NCI-H2227 (cell line): ENCODE measurements at regions not wholly inside any gene's neighbourhood (a gene's known extent, or its start where the extent isn't known, plus 50 kb on each side); places are given as distances from the start of the nearest gene placed in this dataset.

ENCODE experiments used
- DNase-seq: peaks from one replicate; lab custom pipeline; 2025; ENCODE audit not compliant: unreplicated experiment; lab: John Stamatoyannopoulos, UW

DNA sequence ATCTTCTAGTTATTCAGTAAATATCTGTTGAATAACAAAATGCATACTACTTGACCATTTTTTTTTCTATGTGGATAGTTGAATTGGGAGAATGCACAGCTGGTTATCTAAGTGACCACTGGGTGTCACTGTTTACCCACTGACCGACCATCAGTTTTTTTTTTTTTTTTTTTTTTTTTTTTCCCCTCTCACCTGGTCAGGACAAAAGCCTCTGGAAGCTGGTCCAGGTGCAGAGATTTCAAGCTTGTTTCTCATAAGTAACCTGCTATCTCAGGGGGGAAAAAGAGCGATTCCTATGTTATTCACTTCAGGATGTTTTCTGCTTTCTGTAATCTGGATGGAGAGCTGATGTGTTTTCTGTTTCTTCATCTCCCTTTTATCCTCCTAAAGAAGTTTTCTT, 256.0 kb downstream of the DCDC2C start:
- peak; percentile 78 for DNase-seq

DNA sequence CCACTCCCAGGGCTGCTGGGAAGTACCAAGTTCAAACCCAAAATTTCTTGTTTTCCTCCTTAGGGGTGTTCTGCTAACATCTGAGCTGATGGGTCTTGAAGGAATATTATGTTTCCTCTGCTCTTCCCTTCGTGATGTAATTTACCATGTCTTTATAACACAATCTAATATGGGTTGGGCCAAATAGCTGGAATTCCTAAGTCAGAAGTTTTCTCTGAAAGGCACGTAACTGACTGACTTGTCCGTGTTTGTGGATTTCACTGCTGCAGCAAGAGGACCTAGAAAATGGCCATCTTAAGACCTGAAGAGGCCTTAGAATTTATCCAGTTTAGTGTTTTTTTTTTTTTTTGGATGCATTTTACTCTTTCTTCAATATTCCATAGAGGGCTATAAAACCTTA, 256.7 kb downstream of the DCDC2C start:
- DNase-seq, result no peak

DNA sequence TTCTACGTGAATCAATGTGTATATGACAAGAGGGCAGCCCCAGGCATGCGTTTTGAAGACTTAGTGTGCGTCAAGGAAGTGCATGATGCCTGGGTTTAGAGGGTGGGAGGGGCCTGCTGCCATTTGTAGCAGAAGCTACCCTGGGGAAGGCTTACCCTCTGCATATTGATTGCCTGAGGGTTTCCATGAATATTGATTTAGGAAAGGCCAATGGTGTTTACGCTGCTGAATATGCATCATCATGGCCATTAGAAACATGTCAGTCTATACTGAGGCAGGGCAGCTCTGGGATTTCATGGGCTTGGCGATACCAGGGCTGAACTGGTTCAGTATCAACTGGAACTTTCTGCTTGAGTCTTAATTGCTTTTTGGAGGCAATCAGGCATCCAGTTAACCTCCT, 259.3 kb downstream of the DCDC2C start:
- DNase-seq, result no peak

DNA sequence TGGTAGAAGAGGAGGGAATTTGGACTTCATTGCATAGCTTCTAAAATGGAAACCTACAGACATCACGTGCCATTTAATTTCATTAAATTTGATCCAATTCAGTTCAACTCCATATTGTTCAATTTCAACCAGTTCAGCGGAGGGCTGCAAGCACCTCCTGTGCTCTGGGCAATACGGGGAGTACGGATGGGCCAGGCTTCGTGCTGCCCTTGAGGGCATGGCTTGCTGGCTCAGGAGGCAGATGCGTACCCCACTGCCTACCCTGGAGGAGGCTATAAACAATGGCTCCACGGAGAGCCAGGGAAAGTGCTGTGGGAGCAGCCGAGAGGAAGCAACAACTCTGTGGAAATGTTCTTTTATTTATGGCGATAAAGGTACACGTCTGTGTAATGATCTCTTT, 261.8 kb downstream of the DCDC2C start:
- DNase-seq, result no peak

DNA sequence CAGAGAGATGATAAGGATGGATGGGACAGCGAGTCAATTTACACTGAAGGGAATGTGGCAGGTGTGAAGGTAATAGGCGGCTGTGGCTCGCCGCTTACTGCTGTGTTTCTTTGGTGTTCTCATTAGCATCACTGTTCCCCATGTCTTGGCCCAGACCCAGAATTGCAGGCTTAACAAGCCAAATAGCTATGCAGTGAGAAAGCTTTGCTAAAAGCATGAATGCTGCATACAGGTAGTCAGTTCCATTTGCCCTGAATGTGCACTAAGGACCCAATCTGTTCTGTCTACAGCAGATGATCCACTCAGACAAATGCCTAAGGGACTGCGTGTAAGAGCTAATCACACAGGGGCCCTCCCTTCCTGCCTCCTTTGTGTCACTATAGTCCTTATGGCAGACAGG, 262.6 kb downstream of the DCDC2C start:
- DNase-seq, result no peak

DNA sequence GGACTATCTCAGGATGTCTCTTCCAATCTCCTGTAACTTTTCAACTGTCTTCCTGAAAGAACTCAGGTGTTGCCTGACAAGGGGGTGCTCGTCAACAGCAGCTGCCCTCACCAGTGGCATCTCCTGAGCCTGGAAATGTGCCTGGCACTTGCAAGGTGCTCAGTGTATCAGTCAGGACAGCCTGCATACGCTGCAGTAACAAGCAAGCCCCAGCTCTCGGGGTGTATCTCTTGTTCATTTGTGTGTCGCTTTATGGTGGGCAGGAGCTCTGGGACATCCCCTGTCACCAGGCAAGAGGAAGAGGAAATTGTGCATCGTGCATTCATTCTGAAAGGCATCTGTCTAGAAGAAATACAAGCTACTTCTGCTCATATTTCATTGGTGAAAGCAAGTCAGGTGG, 263.1 kb downstream of the DCDC2C start:
- DNase-seq, result no peak

DNA sequence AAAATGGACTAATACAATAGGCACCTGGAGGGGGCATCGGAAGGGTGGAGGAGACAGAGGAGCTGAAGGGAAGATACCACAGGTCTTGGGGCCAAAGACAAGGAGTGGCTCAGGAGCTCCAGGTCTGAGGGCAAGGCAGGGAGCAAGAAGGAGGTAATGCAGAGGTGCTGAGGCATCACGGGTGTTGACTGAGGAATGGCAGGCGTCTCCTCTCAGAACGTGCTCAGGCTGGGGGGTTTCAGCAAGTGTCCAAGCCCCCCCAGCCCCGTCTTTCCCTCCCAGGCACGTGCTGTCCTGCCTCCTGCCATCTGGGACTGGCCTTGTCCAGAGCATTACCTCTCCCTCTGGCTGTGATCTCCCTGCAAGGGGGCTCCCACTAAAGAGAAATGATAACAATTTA, 265.4 kb downstream of the DCDC2C start:
- DNase-seq, result no peak

DNA sequence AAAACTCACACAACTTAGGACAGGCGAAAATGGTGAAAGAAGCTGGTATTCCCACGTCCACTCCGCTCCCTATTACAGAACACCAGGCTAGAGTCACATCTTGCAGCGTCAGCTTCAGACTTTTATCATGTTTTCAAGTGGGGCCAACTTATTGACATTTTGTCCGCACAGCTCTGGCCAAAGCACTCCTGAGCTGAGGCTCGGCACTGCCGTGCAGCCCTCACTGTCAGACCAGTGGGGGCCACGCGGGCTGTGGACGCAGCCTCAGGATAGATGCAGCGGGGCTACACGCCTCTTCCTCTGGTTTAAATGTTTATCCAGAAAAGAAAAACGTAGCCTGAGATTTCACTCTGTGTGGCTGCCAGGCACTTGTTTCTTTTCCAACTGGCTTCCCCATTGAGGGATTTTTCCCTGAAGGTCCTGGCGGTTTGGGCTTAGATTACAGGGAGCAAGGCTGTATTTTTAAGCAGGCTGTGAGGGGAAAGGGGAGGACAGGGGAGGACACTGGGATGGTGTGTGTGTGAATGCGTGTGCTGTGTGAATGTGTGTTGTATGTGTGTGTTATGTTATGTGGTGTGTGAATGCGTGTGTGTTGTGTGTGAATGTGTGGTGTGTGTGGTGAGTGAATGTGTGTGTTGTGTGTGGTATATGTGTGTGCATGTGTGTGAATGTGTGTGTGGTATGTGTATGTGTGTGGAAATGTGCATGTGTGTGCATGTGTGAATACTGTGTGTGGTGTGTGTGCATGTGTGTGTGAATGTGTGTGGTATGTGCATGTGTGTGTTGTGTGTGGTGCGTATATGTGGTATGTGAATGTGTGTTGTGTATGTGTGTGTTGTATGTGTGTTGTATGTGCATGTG, 267.6 kb downstream of the DCDC2C start:
- DNase-seq, result no peak

DNA sequence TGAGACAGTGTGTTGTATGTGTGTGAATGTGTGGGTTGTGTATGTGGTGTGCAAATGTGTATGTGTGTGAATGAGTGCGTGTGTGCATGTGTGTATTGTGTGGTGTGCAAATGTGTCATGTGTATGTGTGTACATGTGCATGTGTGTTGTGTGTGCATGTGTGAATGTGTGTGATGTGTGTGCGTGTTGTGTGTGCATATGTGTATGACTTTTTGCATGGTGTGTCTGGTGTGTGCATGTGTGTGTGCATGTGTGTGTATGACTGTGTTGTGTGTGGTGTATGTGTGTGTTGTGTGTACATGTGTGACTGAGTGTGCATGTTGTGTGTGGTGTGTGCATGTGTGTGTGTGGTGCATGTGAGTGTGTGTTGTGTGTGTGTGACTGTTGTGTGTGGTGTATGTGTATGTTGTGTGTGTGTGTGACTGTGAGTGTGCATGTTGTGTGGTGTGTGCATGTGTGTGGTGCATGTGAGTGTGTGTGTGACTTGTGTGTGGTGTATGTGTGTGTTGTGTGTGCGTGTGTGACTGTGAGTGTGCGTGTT, 268.3 kb downstream of the DCDC2C start:
- DNase-seq, result no peak

DNA sequence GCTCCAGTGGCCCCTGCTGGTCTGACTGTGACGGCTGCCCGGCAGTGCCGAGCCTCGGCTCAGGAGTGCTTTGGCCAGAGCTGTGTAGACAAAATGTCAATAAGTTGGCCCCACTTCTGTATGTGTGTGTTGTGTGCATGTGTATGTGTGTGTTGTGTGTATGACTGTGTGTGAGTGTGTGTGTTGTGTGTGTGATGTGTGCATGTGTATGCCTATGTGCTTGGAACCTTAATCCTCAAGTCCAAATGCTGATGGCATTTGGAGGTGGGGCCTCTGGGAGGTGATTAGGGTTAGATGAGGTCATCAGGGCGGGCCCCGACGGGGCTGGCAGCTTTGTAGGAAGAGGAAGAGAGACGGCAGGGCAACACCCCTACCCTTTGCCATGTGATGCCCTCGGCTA, 269.0 kb downstream of the DCDC2C start:
- DNase-seq, result no peak

DNA sequence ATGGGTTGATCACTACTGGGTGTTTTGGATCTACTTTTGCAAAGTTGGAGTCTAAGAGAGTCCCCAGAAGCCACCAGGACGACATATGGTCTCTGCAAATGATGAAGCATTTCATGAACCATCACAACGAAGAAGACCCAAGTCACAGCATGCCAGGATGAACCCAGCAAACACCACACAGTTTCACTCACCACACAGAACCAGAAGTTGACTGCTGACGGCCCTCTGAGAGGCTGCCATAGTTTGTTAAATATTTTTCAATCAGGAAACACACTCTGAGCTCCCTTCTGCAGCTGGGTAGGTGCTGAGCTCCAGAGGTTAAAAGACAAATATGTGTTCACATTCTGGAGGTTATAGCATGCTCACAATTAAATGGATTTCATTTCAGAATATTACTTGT, 271.4 kb downstream of the DCDC2C start:
- no peak for DNase-seq

DNA sequence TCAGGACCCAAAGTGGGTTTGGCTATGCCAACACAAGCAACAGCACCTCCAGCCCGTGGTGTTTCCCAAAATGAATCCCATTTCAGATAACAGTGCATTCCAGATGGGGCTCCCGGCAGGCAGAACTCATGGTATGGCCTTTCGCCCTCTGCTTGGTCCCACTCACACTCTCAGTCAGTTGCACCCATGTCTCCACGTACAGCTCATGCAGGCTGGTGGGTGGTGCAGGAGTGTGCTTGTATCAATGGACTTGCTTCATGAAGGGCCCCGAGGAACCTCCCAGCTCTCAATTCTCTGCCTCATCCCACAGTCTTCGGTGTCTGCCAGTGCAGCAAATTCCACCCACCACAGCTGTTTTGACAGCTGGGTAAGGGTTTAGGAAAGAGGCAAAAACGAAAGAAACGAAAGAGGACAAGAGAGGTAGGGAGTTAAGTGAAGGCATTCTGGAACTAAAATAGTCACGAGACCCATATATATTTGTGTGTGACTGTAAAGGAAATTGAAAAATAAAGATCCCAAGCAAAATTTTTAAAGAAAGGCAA, 278.1 kb downstream of the DCDC2C start:
- no peak for DNase-seq

DNA sequence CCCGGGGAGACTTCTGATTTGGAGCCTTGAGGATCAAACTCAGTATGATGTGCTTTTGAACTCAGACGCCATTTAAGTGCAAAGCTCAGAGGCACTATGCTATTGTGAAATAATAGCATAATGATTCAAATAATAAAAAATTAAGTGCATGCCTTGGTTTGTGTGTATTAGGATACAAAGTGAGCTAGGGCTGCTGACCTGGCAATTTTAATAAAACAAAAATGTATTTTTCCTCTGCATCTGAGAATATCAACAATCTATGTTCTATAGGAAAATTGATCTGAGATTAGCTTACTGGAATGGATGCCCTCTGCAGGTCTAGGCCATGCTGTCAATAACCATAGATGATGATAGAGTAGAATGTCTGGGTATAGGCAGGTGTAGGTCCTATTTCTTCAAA, 278.8 kb downstream of the DCDC2C start:
- DNase-seq, result no peak

DNA sequence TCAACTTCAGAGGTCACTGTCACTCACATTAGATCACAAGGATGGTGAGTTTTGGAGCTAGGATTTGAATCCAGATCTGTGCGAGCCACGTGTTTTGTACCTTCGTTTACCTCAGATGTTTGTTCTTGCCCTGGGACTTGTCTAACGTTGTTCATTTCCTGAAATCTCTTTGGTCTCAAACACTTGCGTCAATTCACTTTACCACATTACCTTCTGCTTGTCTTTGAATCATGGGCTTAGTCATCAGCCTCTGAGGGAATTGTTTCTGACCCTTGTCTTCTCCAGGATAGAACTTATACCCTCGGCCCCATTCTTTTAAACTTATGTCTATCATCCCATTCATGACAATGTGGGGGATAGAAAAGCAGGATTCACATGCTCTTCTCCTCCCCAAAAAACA, 282.7 kb downstream of the DCDC2C start:
- DNase-seq, result no peak

DNA sequence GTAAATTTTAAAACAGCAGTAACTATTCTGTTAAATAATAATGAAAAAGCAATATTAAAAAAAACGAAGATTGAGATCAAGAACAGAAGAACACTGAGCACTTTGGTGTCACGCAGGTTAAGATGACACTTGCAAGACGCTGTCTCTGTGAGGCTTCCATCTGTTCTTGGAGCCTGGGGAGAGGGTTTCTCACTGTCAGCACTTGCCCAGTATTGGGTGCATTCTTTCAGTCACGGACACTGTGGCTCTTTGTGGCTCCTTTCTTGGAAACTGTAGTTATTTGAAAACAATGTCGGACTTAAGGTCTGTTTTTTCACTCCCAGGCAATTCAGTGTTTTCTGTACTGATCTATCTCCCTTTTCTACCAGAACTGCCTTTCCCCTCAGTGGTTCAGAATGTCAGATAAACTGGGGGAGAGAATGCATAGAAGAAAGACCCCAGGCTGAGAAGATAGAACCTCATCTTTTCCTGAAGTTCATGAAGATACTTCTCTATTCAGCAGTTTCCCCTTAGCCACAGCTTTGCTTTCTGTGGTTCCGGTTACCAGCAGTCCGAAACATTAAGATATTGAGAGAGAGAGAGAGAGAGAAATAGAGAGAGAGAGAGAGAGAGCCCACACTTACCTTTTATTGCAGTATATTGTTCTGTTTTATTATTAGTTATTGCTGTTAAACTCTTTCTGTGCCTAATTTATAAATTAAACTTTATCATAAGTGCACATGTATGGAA, 283.3 kb downstream of the DCDC2C start:
- DNase-seq, result no peak

DNA sequence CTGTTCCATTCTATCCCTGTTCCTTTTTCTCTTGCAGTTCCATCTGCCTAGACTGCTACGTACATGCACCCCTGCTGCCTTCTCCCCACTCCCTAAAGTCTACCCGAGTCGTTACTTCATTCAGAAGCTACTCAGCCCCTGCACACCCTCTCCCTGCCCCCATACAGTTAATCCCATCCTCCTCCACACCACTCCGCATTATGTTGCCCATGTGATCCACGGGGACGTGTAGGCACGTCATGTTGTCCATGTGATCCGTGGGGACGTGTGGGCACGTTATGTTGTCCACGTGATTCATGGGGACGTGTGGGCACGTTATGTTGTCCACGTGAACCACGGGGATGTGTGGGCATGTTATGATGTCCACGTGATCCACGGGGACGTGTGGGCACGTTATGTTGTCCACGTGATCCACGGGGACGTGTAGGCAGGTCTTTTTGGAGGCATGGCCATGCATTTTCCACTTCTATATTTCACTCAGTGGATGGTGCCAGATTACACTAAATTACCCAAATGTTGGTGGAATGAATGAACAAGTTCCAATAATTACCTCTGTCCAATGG, 299.5 kb downstream of the DCDC2C start:
- no peak for DNase-seq

DNA sequence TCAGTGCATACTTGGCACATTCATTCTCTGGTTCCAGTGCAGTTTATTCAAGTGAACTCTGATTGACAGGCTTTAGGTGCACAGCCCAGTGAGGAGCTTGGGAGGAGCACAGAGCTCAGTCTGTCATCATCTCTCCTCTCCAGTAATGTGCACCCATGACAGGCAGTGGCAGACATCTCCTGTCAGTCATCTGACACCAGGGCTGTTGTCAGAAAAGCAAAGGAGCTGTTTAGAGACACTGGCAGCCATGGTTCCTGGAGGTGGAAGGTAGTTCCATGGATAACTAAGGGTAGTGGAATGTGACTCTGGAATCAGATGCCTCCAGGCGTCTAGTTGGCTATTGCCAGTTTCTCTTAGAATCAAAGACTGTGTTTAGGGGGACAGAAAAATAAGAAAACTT, 308.8 kb downstream of the DCDC2C start:
- DNase-seq, result no peak

DNA sequence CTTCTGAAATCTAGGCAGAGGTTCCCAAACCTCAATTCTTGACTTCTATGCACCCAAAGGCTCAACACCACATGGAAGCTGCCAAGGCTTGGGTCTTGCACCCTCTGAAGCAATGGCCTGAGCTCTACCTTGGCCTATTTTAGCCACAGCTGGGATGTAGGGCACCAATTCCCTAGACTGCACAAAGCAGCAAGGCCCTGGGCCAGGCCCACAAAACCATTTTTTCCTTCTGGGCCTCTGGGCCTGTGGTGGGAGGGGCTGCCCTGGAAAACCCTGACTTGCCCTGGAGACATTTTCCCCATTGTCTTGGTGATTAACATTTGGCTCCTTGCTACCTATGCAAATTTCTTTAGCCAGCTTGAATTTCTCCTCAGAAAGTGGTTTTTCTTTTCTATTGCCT, 315.2 kb downstream of the DCDC2C start:
- no peak for DNase-seq

DNA sequence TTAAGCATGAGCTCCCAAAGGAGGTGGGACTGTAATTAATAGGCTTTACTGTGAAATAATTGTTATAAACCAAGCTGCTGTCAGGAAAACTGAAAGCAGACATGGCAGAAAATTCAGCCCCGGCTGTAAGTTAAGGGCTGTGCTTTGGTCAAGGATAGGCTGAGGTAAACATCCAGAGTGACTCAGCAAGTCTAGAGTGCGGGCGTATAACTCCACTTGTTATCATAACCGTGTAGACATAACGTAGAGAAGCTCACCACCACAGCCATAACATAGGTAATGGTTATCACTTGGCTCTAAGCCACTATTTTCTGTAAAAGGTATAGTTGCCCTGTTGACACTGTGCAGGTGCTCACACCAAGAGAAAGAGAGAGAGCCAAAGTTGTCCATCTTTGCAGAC, 316.8 kb downstream of the DCDC2C start:
- no peak for DNase-seq

DNA sequence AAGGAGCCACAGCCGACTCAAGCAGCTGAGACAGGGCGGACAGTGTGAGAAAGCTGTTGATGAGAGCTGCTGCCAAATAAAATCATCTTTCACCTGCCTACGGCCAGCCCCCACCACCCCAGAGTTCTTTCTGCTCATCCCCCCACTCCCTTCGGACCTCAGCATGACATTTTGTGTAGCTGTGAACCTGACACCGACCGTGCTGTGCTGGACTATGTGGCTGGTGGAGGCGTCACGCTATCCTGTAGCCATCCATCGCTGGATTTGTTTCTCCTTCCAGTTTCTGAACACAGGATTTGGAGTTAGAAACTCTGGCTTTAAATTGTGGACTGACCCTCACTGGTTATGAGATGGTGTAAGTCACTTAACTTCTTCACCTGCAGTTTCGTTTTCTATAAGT, 317.3 kb downstream of the DCDC2C start:
- no peak for DNase-seq

DNA sequence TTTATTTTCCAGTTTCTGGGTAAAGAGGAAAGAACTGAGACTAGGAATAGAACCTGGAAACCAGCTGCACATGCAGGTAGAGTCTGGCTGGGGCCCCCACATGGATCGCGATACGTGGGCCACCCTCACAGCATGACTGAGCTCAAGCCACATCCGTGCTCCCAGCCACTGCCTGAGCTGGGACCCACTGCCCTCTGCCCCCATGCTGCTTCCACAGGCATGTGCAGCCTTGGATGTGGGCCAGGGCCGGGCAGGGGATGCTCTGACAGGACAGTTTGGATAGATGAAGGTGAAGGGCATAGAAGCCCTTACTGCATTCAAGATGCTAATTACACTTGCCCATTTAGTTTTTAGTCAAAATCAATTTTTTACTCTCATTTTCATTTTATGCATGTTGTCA, 321.2 kb downstream of the DCDC2C start:
- DNase-seq, result no peak

DNA sequence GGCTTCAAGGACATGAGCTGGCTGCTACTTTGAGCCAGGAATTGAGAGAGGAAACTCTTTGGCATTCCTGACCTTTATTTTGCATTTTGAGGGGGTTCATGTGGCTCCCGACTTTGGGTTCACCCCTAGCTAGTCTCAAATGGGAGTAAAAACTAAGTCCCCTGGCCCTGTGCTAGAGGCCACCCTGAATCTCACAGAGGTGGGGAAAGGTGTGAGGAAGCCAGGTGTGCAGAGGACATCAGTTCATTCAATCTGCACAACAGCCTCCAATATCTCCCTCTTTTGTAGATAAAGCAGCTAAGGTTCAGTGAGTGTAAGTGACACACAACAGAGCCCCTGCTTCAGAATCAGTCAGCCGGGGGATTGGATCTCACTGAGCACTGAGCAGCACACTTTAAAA, 325.7 kb downstream of the DCDC2C start:
- DNase-seq, result no peak
